IMR-90 (cell line): ENCODE measurements at regions not wholly inside any gene's neighbourhood (a gene's known extent, or its start where the extent isn't known, plus 50 kb on each side); places are given as distances from the start of the nearest gene placed in this dataset.
"Not testable (repeated sequence)": the region's sequence is repeated elsewhere in the genome, so short reads cannot be mapped to it uniquely, and the experiment has no call there.

Source experiments
- ATAC-seq: fragments of 200-7000 bp; cut with Tn5 transposase; 2 replicates; pipeline ENCODE4 v1.9.1; 2020; ENCODE audit warnings: low read depth, mild to moderate bottlenecking, moderate library complexity
- BruUV-seq: library from RNA; stranded (reverse); fragments of 400-500 nt; replicated peaks from 2 replicates; lab custom pipeline; 2021; lab: Mats Ljungman, UMichigan
- CTCF ChIA-PET: fragments of 300-600 bp; formaldehyde crosslinking; extraction: SDS; loops from one replicate; lab custom pipeline; 2021; ENCODE audit warnings: antibody characterized with exemption; lab: Yijun Ruan, JAX
- POLR2A ChIA-PET: fragments of 300-600 bp; sonication (Branson Sonifier 250); formaldehyde crosslinking; loops from one replicate; lab custom pipeline; 2022; ENCODE audit warnings: antibody characterized with exemption; ENCODE audit not compliant: unreplicated experiment; lab: Charles Lee
- DNase-seq: peaks from one replicate; pipeline ENCODE4 v3.0.0; 2013
- H2AFZ ChIP-seq: replicated peaks from 2 replicates; pipeline ENCODE3; 2013; ENCODE audit warnings: low read length, mild to moderate bottlenecking; ENCODE audit not compliant: poor library complexity
- H2AK5ac ChIP-seq: 2 replicates; pipeline ENCODE4 v1.6.1; 2013; ENCODE audit warnings: low read depth, low read length, inconsistent platforms
- H2AK9ac ChIP-seq: replicated peaks from 2 replicates; pipeline ENCODE3; 2013; ENCODE audit warnings: mild to moderate bottlenecking, low read depth, low read length, moderate library complexity; ENCODE audit not compliant: poor library complexity
- H2BK120ac ChIP-seq: 2 replicates; pipeline ENCODE4 v1.6.1; 2013; ENCODE audit warnings: low read depth, low read length, inconsistent platforms
- H2BK15ac ChIP-seq: 3 replicates; pipeline ENCODE4 v1.6.1; 2013; ENCODE audit warnings: low read depth, low read length, inconsistent platforms
- H2BK20ac ChIP-seq: 2 replicates; pipeline ENCODE4 v1.6.1; 2013; ENCODE audit warnings: low read depth, mild to moderate bottlenecking, inconsistent platforms, low read length, moderate library complexity
- H2BK5ac ChIP-seq: 2 replicates; pipeline ENCODE4 v1.6.1; 2013; ENCODE audit warnings: mild to moderate bottlenecking, low read depth, low read length, inconsistent platforms; ENCODE audit not compliant: poor library complexity, severe bottlenecking
- H3K14ac ChIP-seq: replicated peaks from 2 replicates; pipeline ENCODE4 v1.6.1; 2013; ENCODE audit warnings: low read depth, low read length, inconsistent platforms
- H3K18ac ChIP-seq: 2 replicates; pipeline ENCODE4 v1.6.1; 2013; ENCODE audit warnings: low read depth, low read length, control low read depth
- H3K23ac ChIP-seq: 2 replicates; pipeline ENCODE4 v1.6.1; 2013; ENCODE audit warnings: low read depth, low read length, inconsistent platforms
- H3K27ac ChIP-seq: 2 replicates; pipeline ENCODE4 v1.5.1; 2013; ENCODE audit warnings: mild to moderate bottlenecking, control low read depth, low read length; ENCODE audit not compliant: insufficient read depth
- H3K27me3 ChIP-seq: 2 replicates; pipeline ENCODE4 v1.6.1; 2013; ENCODE audit warnings: low read length; ENCODE audit not compliant: control insufficient read depth, insufficient read depth
- H3K36me3 ChIP-seq: 2 replicates; pipeline ENCODE4 v1.6.1; 2013; ENCODE audit warnings: low read length, mixed read lengths; ENCODE audit not compliant: control insufficient read depth, insufficient read depth
- H3K4ac ChIP-seq: 2 replicates; pipeline ENCODE4 v1.6.1; 2013; ENCODE audit warnings: low read depth, low read length, inconsistent platforms
- H3K4me1 ChIP-seq: 2 replicates; pipeline ENCODE4 v1.6.1; 2013; ENCODE audit warnings: low read length, mixed read lengths; ENCODE audit not compliant: control insufficient read depth, insufficient read depth
- H3K4me2 ChIP-seq: 2 replicates; pipeline ENCODE4 v1.6.1; 2013; ENCODE audit warnings: low read depth, mild to moderate bottlenecking, control low read depth, low read length, moderate library complexity
- H3K4me3 ChIP-seq: 2 replicates; pipeline ENCODE4 v1.5.1; 2013; ENCODE audit warnings: low read depth, mild to moderate bottlenecking, control low read depth, low read length, moderate library complexity; ENCODE audit not compliant: insufficient read depth
- H3K56ac ChIP-seq: 2 replicates; pipeline ENCODE4 v1.6.1; 2013; ENCODE audit warnings: low read length, inconsistent platforms; ENCODE audit not compliant: insufficient read depth; ENCODE audit errors: extremely low read depth
- H3K79me1 ChIP-seq, 2 experiments: 2 replicates each; pipeline ENCODE4 v1.6.1; 2013; ENCODE audit warnings: low read length in 2 of 2, inconsistent platforms in 1 of 2, low read depth in 1 of 2
- H3K9ac ChIP-seq: 2 replicates; pipeline ENCODE4 v1.6.1; 2013; ENCODE audit warnings: low read depth, low read length, control low read depth
- H3K9me1 ChIP-seq: 2 replicates; pipeline ENCODE4 v1.6.1; 2013; ENCODE audit warnings: low read length, inconsistent platforms; ENCODE audit not compliant: insufficient read depth
- H3K9me3 ChIP-seq: 2 replicates; pipeline ENCODE4 v1.6.1; 2013; ENCODE audit warnings: low read length; ENCODE audit not compliant: control insufficient read depth, insufficient read depth
- H4K20me1 ChIP-seq: 2 replicates; pipeline ENCODE4 v1.6.1; 2013; ENCODE audit warnings: low read length, inconsistent platforms; ENCODE audit not compliant: insufficient read depth
- H4K5ac ChIP-seq: 2 replicates; pipeline ENCODE4 v1.6.1; 2013; ENCODE audit warnings: mild to moderate bottlenecking, low read depth, low read length, control low read depth
- H4K8ac ChIP-seq, 2 experiments: 2 replicates each; pipeline ENCODE4 v1.6.1; 2013; ENCODE audit warnings: low read depth in 2 of 2, low read length in 2 of 2, control low read depth in 1 of 2, inconsistent platforms in 1 of 2
- H4K91ac ChIP-seq: 2 replicates; pipeline ENCODE4 v1.6.1; 2013; ENCODE audit warnings: low read depth, low read length, inconsistent platforms; ENCODE audit not compliant: insufficient read depth
- FOS ChIP-seq: fragments of 150-350 bp; IDR thresholded peaks from 2 replicates; pipeline ENCODE4 v1.6.1; 2016; ENCODE audit warnings: low read depth, low read length
- MAZ ChIP-seq: IDR thresholded peaks from 2 replicates; pipeline ENCODE4 v1.6.1; 2012; ENCODE audit warnings: low read depth, mild to moderate bottlenecking, low read length, improper control_type of control experiment, moderate library complexity, borderline replicate concordance
- MXI1 ChIP-seq: IDR thresholded peaks from 2 replicates; pipeline ENCODE4 v1.6.1; 2012; ENCODE audit warnings: low read depth, mild to moderate bottlenecking, low read length, moderate library complexity, borderline replicate concordance
- NFE2L2 ChIP-seq: fragments of 150-350 bp; IDR thresholded peaks from 2 replicates; pipeline ENCODE4 v1.6.1; 2016; ENCODE audit warnings: low read depth, mild to moderate bottlenecking, low read length
- POLR2A ChIP-seq: IDR thresholded peaks from 2 replicates; pipeline ENCODE4 v1.6.1; 2012; ENCODE audit warnings: mild to moderate bottlenecking, low read depth, low read length
- RAD21 ChIP-seq: IDR thresholded peaks from 2 replicates; pipeline ENCODE4 v1.6.1; 2012; ENCODE audit warnings: low read length, improper control_type of control experiment
- RFX5 ChIP-seq: IDR thresholded peaks from 2 replicates; pipeline ENCODE4 v1.8.0; 2012; ENCODE audit warnings: low read depth, mild to moderate bottlenecking, low read length, moderate library complexity
- SMC3 ChIP-seq: fragments of 150-350 bp; IDR thresholded peaks from 2 replicates; pipeline ENCODE4 v1.6.1; 2016; ENCODE audit warnings: low read depth, mild to moderate bottlenecking, antibody characterized with exemption, low read length, moderate library complexity
- USF2 ChIP-seq: fragments of 150-350 bp; IDR thresholded peaks from 2 replicates; pipeline ENCODE4 v1.6.1; 2017; ENCODE audit warnings: mild to moderate bottlenecking, antibody characterized with exemption, low read length, low read depth
- WGBS, 2 experiments: methylation state at CpG; one replicate each; pipeline versions ENCODE4 v1.1.5 to v1.1.7; 2013; ENCODE audit warnings: missing lambda C conversion rate in 2 of 2; ENCODE audit not compliant: insufficient read length in 1 of 2; ENCODE audit errors: extremely low coverage in 2 of 2; 5-methylcytosine and 5-hydroxymethylcytosine counted together
- dilution Hi-C: fragments of 300-500 bp; cut with HindIII; formaldehyde crosslinking; loops from one replicate; pipeline ENCODE4 v1.14.3; 2018; ENCODE audit warnings: low sequenced_read_pairs; ENCODE audit not compliant: unreplicated experiment
- in situ Hi-C: fragments of 300-500 bp; cut with MboI; formaldehyde crosslinking; loops from 3 replicates; pipeline ENCODE4 v1.14.3; 2019; ENCODE audit warnings: low sequenced_read_pairs, inconsistent platforms, mixed read lengths
- intact Hi-C: fragments of 100-400 bp; cut with micrococcal nuclease; formaldehyde crosslinking; loops from 2 replicates; pipeline ENCODE4 v1.10.0; 2022

- no peak overlapping the region for H3K18ac ChIP-seq
- ChIA-PET CTCF (interaction anchor here (0.6 kb wide), 1 partner anchor 1333 kb away, joined by 3 read pairs; no protein-coding TSS in a partner anchor), POLR2A (no interaction called here)
- no peak overlapping the region for H3K4me3 ChIP-seq
- no peak overlapping the region for H2AK5ac ChIP-seq
- H3K4me1 ChIP-seq, result no peaks in the 10 kb centered on the region
- intact Hi-C loops, result no loop called here
- no peak overlapping the region for H4K5ac ChIP-seq
- H2BK120ac ChIP-seq, result no peak overlapping the region
- in situ Hi-C loops, result no loop called here
- no peak overlapping the region for H3K23ac ChIP-seq
- H3K9me1 ChIP-seq, result no peaks in the 10 kb centered on the region
- H4K20me1 ChIP-seq, result no peaks in the 10 kb centered on the region
- DNase-seq (peak; percentile 41), ATAC-seq (peak; percentile 21; the same call in 1 of the 2 replicates)
- H3K9me3 ChIP-seq, result peaks cover 6% of the 10 kb centered on the region
- no peaks in the 10 kb centered on the region for H3K36me3 ChIP-seq
- H3K27me3 ChIP-seq, result no peaks in the 10 kb centered on the region
- H2AFZ ChIP-seq, result no peak overlapping the region
- H4K8ac ChIP-seq, result no peak overlapping the region
- H4K91ac ChIP-seq, result no peak overlapping the region
- H3K14ac ChIP-seq, result no peak overlapping the region
- no peak overlapping the region for H2AK9ac ChIP-seq
- no peak overlapping the region for H3K9ac ChIP-seq
- H3K79me1 ChIP-seq, result no peaks in the 10 kb centered on the region
- no peak overlapping the region for H2BK5ac ChIP-seq
- no TSS peak for BruUV-seq
- no peak overlapping the region for H2BK15ac ChIP-seq
- TF ChIP-seq RAD21, result no peak
- no peak for TF ChIP-seq RFX5
- TF ChIP-seq USF2, result no peak
- no peak for TF ChIP-seq FOS
- no peak for TF ChIP-seq SMC3
- no peak for TF ChIP-seq POLR2A
- no peak for TF ChIP-seq MXI1
- TF ChIP-seq NFE2L2, result no peak
- no peak for TF ChIP-seq MAZ
- dilution Hi-C loops, result no loop called here
- H3K4ac ChIP-seq, result no peak overlapping the region
- H3K27ac ChIP-seq, result no peak overlapping the region
- no peak overlapping the region for H3K56ac ChIP-seq
- no peak overlapping the region for H3K4me2 ChIP-seq
- H2BK20ac ChIP-seq, result no peak overlapping the region
- 86% methylated on average over 1 of the region's 2 CpGs; no CpG with 5 or more reads in 1 of the 2 experiments for WGBS, 2 experiments
Measured at GRCh38 chr9:82436475-82436874, 447.9 kb downstream of the SPATA31D1 start.

GRCh38 chr9:82437183-82437582, 448.6 kb downstream of the SPATA31D1 start:
- H3K4ac ChIP-seq, H3K27me3 ChIP-seq, H2BK15ac ChIP-seq, H3K18ac ChIP-seq, ATAC-seq, H2AK5ac ChIP-seq, DNase-seq, intact Hi-C loops, H2BK5ac ChIP-seq, H3K9me3 ChIP-seq, H4K91ac ChIP-seq, H3K4me3 ChIP-seq, H3K27ac ChIP-seq, H3K14ac ChIP-seq, H2BK20ac ChIP-seq, H4K20me1 ChIP-seq, H3K9ac ChIP-seq, H4K8ac ChIP-seq, BruUV-seq, H3K4me1 ChIP-seq, H3K56ac ChIP-seq, in situ Hi-C loops, POLR2A ChIA-PET, H2AK9ac ChIP-seq, dilution Hi-C loops, H3K4me2 ChIP-seq, H2AFZ ChIP-seq, H3K23ac ChIP-seq, CTCF ChIA-PET, H3K36me3 ChIP-seq, H3K79me1 ChIP-seq, H3K9me1 ChIP-seq, H2BK120ac ChIP-seq, H4K5ac ChIP-seq: not testable (repeated sequence)
- no CpG with 5 or more reads among the region's 3 CpGs for WGBS, 2 experiments
